ENCODE measurements at regions not wholly inside any gene's neighbourhood (a gene's known extent, or its start where the extent isn't known, plus 50 kb on each side); places are given as distances from the start of the nearest gene placed in this dataset.

- Histone ChIP-seq H3K14ac (ENCODE audit: insufficient read depth, low read length) (no peak overlapping the region), H2BK20ac (ENCODE audit: low read depth, low read length, poor library complexity, severe bottlenecking) (no peak overlapping the region), H3K4ac (ENCODE audit: low read depth, low read length) (no peak overlapping the region), H3K4me1 (ENCODE audit: insufficient read depth, low read length) (peaks cover 2% of the 10 kb centered on the region; the same call in 1 of the 2 replicates), H3K23ac (ENCODE audit: insufficient read length, low read depth, low read length) (no peak overlapping the region), H3K9me3 (ENCODE audit: control insufficient read depth, low read depth, low read length) (no peaks in the 10 kb centered on the region), H3K27ac (ENCODE audit: insufficient read length, low read depth, low read length) (no peak overlapping the region), H3K27me3 (ENCODE audit: insufficient read depth, low read length) (no peaks in the 10 kb centered on the region), H2BK5ac (ENCODE audit: insufficient read length, low read length) (no peak overlapping the region), H2BK12ac (ENCODE audit: insufficient read length, low read depth, low read length) (no peak overlapping the region), H2BK15ac (ENCODE audit: low read depth, low read length) (no peak overlapping the region), H3K4me2 (ENCODE audit: insufficient read depth, insufficient read length, low read length) (no peak overlapping the region), H4K91ac (ENCODE audit: insufficient read length, low read depth, low read length) (no peak overlapping the region), H2AK5ac (ENCODE audit: insufficient read length, low read length) (no peak overlapping the region), H2BK120ac (ENCODE audit: low read depth, low read length, poor library complexity, severe bottlenecking) (no peak overlapping the region), H3K79me1 (ENCODE audit: insufficient read depth, low read depth, low read length, poor library complexity, severe bottlenecking) (no peaks in the 10 kb centered on the region), H3K56ac (ENCODE audit: insufficient read length, low read depth, low read length) (no peak overlapping the region), H4K8ac (replicated peaks; ENCODE audit: insufficient read length, low read depth, low read length) (no peak overlapping the region), H3K79me2 (ENCODE audit: insufficient read depth, low read length) (no peaks in the 10 kb centered on the region), H3K9ac (ENCODE audit: extremely low read depth, insufficient read length, low read length) (no peak overlapping the region), H4K20me1 (ENCODE audit: control insufficient read depth, insufficient read depth, insufficient read length) (no peaks in the 10 kb centered on the region), H4K5ac (ENCODE audit: insufficient read length, low read depth, low read length) (no peak overlapping the region), H3K18ac (ENCODE audit: insufficient read length, low read depth, low read length) (no peak overlapping the region), H3K23me2 (ENCODE audit: insufficient read length, low read depth, low read length, poor library complexity, severe bottlenecking) (no peaks in the 10 kb centered on the region), H3T11ph (ENCODE audit: low read length) (no peak overlapping the region), H2AFZ (ENCODE audit: low read length) (no peak overlapping the region)
- peaks cover 9 to 11% of the 10 kb centered on the region in 2 experiments for H3K4me1 Mint-ChIP-seq
- no peaks in the 10 kb centered on the region for H3K9me3 Mint-ChIP-seq
- no peaks in the 10 kb centered on the region for H3K27me3 Mint-ChIP-seq (ENCODE audit: low read depth)
- no CpG with 5 or more reads among the region's 2 CpGs for whole genome bisulfite sequencing (ENCODE audit: extremely low coverage, insufficient read length, low lambda C conversion rate)
- no peaks in the 10 kb centered on the region for H3K36me3 Mint-ChIP-seq (ENCODE audit: insufficient read depth in 1 of 3, low read depth in 3 of 3)
- H3K4me3 Mint-ChIP-seq, result no peak overlapping the region
- TF ChIP-seq CTCF (conservative IDR thresholded peaks at IDR 0.05), result no peak
- DNase-seq, result no peak
- no peak overlapping the region for H3K27ac Mint-ChIP-seq
These were observed 492.5 kb downstream of the XPNPEP1 start for GRCh38 chr10:109430799-109431198.

Data from H9 (cell line).